Fibroblast of the aortic adventitia (primary cell): ENCODE measurements at regions not wholly inside any gene's neighbourhood (a gene's known extent, or its start where the extent isn't known, plus 50 kb on each side); places are given as distances from the start of the nearest gene placed in this dataset.

Experiments used
- DNase-seq: peaks from one replicate; pipeline ENCODE4 v3.0.0-alpha.2; 2010; ENCODE audit warnings: low read depth
- H3K4me3 ChIP-seq: 2 replicates; pipeline ENCODE4 v1.5.1; 2011; ENCODE audit warnings: low read depth, mild to moderate bottlenecking, control low read depth, low read length, moderate library complexity
- TF ChIP-seq, protein P1 (sequence below): IDR thresholded peaks from 2 replicates; pipeline ENCODE4 v1.5.1; 2011; ENCODE audit warnings: mild to moderate bottlenecking, low read length, control low read depth, inconsistent platforms; ENCODE audit not compliant: insufficient read depth

DNA sequence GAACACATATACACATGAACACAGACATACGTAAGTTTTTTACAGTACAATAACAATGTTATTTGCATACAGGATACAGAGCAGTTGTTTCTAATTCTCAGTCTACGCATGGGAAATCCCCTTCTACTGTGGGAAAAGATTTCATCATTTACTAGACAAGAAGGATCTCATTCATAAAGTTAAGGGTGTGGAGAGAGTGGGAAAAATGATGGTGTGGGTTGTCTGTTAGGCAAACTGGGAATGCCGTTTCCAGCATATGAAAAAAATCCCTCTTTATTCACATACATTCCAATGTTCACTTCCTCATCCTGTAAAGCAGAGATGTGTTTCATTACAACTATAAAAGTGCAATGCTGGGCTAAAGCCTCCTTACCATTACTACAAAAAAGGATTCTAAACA is 120.9 kb downstream of the SINHCAF start:
- TF ChIP-seq, protein P1, sequence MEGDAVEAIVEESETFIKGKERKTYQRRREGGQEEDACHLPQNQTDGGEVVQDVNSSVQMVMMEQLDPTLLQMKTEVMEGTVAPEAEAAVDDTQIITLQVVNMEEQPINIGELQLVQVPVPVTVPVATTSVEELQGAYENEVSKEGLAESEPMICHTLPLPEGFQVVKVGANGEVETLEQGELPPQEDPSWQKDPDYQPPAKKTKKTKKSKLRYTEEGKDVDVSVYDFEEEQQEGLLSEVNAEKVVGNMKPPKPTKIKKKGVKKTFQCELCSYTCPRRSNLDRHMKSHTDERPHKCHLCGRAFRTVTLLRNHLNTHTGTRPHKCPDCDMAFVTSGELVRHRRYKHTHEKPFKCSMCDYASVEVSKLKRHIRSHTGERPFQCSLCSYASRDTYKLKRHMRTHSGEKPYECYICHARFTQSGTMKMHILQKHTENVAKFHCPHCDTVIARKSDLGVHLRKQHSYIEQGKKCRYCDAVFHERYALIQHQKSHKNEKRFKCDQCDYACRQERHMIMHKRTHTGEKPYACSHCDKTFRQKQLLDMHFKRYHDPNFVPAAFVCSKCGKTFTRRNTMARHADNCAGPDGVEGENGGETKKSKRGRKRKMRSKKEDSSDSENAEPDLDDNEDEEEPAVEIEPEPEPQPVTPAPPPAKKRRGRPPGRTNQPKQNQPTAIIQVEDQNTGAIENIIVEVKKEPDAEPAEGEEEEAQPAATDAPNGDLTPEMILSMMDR: no peak
- no peak overlapping the region for H3K4me3 ChIP-seq
- DNase-seq: peak; percentile 47

DNA sequence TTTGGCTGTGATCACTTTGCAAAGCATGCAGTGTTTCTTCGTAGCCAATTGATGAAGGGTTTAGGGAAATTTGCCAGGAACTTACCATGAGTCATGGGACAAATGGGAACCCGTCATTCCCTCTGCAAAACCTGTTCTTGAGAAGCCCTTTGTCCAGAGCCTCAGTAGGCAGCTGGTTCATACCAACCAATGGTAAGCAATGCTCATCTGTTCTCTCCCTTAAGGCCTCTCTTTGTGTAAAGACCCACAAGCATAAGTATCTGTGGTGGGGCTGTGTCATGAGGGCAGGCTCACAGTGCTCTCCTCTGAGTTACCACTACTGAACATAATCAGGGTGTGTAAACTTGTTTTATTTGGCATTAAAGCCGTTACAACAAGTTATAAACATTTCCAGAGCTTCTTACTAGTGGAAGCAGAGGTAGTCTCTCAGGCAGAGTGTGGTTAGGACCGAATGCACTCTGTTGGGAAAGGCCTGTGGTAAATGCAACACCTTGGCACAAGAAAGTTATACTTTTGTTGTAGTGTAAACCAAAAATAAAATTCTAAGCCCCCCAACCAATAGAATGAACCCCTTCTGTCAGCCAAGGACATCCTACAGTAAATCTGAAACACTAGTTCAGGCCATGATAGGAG is 119.8 kb downstream of the SINHCAF start:
- peak; percentile 75 for DNase-seq
- no peak overlapping the region for H3K4me3 ChIP-seq
- TF ChIP-seq, protein P1: no peak

DNA sequence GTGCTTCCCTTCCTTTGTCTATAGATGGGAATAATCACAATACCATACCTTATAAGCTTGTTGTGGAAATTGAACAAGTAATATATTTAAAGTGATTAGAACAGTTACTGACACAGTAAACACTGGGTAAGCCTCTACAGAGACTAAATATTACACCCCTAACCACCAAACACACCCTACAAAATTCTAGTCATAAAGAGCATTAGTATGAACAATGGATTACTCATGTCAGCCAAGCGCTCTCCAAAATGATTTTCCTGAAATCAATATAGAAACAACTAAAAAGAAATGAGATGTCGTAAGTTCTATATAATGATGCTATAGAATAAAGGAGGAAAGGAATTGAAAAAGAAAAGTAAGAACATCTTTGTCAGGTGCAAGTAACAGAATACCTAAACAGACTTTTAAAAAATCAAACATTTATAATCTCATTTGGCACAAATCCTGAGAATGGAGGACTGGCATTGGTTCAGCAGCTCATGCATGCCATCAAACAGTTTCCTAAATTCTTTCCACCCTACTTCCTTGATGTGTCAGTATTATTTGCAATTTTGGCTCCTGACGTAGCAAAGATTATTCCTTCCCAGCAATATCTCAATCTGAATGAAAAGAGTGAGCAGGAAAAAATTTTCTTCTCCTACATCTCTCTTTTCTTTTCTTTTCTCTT is 118.0 kb downstream of the SINHCAF start:
- no peak overlapping the region for H3K4me3 ChIP-seq
- TF ChIP-seq, protein P1: no peak
- DNase-seq: peak; percentile 7

DNA sequence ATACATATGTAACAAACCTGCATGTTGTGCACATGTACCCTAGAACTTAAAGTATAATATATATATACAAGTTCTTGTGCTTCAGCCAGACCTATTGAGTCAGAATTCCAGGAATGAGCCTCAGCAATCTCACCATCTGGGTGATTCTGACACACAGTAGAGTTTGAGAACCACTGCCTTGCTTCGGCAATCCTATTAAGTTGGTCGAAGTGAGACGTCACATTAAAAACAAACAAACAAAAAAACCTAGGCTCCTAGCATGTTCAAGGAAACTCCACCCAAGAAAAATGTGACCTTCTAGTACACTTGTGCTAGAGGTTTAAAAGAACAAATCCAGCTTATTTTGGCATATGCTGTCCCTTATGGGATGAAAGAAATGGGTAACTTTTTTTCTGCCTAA is 115.8 kb downstream of the SINHCAF start:
- DNase-seq: no peak
- no peak overlapping the region for H3K4me3 ChIP-seq
- TF ChIP-seq, protein P1: no peak

DNA sequence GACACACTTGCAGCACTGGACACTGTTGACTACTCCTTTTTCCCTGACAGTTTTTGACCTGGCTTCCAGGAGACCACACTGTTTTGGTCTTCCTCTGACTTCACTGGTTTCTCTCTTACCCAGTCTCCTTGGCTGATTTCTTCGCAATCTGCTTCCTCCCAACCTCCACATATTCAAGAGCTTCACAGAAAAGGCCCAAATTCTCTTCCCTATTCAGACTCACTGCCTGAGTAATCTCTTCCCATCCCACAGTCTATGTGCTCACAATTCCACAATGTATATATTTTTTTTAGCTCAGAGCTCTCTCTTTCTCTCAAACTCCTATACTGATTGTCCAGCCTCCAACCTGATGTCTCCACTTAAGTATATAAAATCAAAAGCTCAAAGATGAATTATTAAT is 115.4 kb downstream of the SINHCAF start:
- no peak for DNase-seq
- H3K4me3 ChIP-seq: no peak overlapping the region
- TF ChIP-seq, protein P1: no peak

DNA sequence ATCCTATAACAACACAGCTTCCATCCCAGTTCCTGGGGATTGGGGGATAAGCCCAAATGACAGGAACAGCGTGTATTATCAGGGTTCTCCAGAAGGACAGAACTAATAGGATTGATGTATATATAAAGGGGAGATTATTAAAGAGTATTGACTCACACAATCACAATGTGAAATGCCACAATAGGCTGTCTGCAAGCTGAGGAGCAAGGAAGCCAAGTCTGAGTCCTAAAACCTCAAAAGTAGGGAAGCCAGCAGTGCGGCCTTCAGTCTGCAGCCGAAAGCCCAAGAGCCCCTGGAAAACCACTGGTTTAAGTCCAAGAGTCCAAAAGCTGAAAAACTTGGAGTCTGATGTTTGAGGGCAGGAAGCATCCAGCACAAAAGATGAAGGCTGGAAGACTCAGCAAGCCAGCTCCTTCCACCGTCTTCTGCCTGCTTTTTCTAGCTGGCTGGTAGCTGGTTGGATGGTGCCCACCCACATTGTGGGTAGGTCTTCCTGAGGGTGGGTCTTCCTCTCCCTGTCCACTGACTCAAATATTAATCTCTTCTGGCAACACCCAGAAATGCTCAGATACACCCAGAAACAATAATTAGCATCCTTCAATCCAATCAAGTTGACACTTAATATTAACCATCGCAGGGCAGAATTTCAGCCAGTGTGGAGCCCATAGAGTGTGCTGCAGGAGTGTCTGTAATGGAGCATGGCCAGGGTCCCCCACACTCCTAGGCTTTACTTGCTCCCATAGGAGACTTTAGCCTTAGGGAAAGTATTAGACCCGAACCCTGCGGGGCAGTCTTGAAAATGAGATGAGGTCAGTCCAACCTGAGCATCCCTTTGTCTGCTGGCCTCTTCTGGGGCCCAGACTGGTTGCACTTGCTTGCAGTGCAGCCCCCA is 111.1 kb downstream of the SINHCAF start:
- TF ChIP-seq, protein P1: no peak
- DNase-seq: no peak
- H3K4me3 ChIP-seq: no peak overlapping the region
